HepG2 (cell line): ENCODE measurements at regions not wholly inside any gene's neighbourhood (a gene's known extent, or its start where the extent isn't known, plus 50 kb on each side); places are given as distances from the start of the nearest gene placed in this dataset.

Experiments
- ATAC-seq: fragments of 200-7000 bp; cut with Tn5 transposase; 3 replicates; pipeline ENCODE4 v1.9.1; 2020; ENCODE audit warnings: mild to moderate bottlenecking, moderate library complexity
- BruUV-seq: library from RNA; stranded (reverse); fragments of 400-500 nt; replicated peaks from 2 replicates; lab custom pipeline; 2021; lab: Mats Ljungman, UMichigan
- CTCF ChIA-PET: fragments of 300-600 bp; formaldehyde crosslinking; extraction: SDS; loops from one replicate; lab custom pipeline; 2021; ENCODE audit warnings: low total read pairs, inconsistent platforms, low intra/inter-chr PET ratio; lab: Yijun Ruan, JAX
- POLR2A ChIA-PET: fragments of 350-600 bp; sonication (Branson Sonifier 250); formaldehyde crosslinking; loops from one replicate; lab custom pipeline; 2020; ENCODE audit warnings: antibody characterized with exemption, inconsistent platforms; lab: Yijun Ruan, JAX
- DNase-seq: peaks from one replicate; pipeline ENCODE4 v3.0.0-alpha.2; 2015; ENCODE audit warnings: low spot score
- FAIRE-seq: peaks from 3 replicates; lab custom pipeline; 2011; peaks lifted over from hg19 to GRCh38; lab: Jason Lieb, UNC
- H2AFZ ChIP-seq: one replicate; pipeline ENCODE4 v1.6.1; 2011; ENCODE audit warnings: low read length, inconsistent platforms
- H3K27ac ChIP-seq: fragments of 300-600 bp; 3 replicates; pipeline ENCODE4 v1.8.0; 2011; ENCODE audit warnings: mixed run types, mild to moderate bottlenecking, mixed read lengths, low read length, inconsistent platforms; ENCODE audit not compliant: insufficient read depth; ENCODE audit errors: extremely low read length
- H3K27me3 ChIP-seq, 2 experiments: fragments of 200-600 bp in 1 of 2; 2 replicates in 1 of 2; 3 replicates in 1 of 2; pipeline versions ENCODE4 v1.6.0 to v1.8.0; 2011; ENCODE audit warnings: low read length in 2 of 2, mild to moderate bottlenecking in 2 of 2, moderate library complexity in 2 of 2, inconsistent platforms in 1 of 2; ENCODE audit not compliant: insufficient read depth in 2 of 2, control insufficient read depth in 1 of 2
- H3K36me3 ChIP-seq, 2 experiments: fragments of 200-600 bp in 1 of 2; replicated peaks in 1 of 2; 2 replicates in 1 of 2; 3 replicates in 1 of 2; pipeline versions ENCODE4 v1.5.1 to v1.8.0; 2011; ENCODE audit warnings: low read length in 2 of 2, inconsistent platforms in 1 of 2; ENCODE audit not compliant: insufficient read depth in 2 of 2, control insufficient read depth in 1 of 2
- H3K4me1 ChIP-seq: 2 replicates; pipeline ENCODE4 v1.5.1; 2012; ENCODE audit warnings: low read length, inconsistent platforms; ENCODE audit not compliant: insufficient read depth
- H3K4me2 ChIP-seq: 2 replicates; pipeline ENCODE4 v1.6.0; 2011; ENCODE audit warnings: low read depth, low read length, inconsistent platforms
- H3K4me3 ChIP-seq, 3 experiments: fragments of 200-600 bp in 1 of 3; sonication (generic), shearing (Covaris generic) in 1 of 3; replicated peaks in 1 of 3; 2 replicates each; pipeline ENCODE4 v1.5.1; 2011 to 2016; ENCODE audit warnings: low read length in 3 of 3, inconsistent platforms in 2 of 3, low read depth in 2 of 3, mild to moderate bottlenecking in 2 of 3, control low read depth in 1 of 3, mixed read lengths in 1 of 3; ENCODE audit not compliant: insufficient read depth in 1 of 3
- H3K79me2 ChIP-seq: one replicate; pipeline ENCODE4 v1.6.1; 2011; ENCODE audit warnings: low read length, inconsistent platforms; ENCODE audit not compliant: insufficient read depth
- H3K9ac ChIP-seq: 2 replicates; pipeline ENCODE4 v1.6.0; 2011; ENCODE audit warnings: mild to moderate bottlenecking, low read depth, low read length, inconsistent platforms; ENCODE audit not compliant: insufficient read depth
- H3K9me3 ChIP-seq: 2 replicates; pipeline ENCODE4 v1.5.1; 2012; ENCODE audit warnings: mild to moderate bottlenecking, low read length
- H4K20me1 ChIP-seq: 2 replicates; pipeline ENCODE4 v1.6.0; 2011; ENCODE audit warnings: inconsistent platforms, mild to moderate bottlenecking, low read length, moderate library complexity; ENCODE audit not compliant: insufficient read depth
- ERF ChIP-seq: IDR thresholded peaks from 2 replicates; pipeline ENCODE4 v1.6.1; 2018; ENCODE audit warnings: missing biosample characterization, missing genetic modification reagents
- FOXP4 ChIP-seq: sonication (generic); formaldehyde crosslinking; IDR thresholded peaks from 2 replicates; pipeline ENCODE4 v1.4.0; 2020; ENCODE audit warnings: missing genetic modification reagents
- ZC3H13 ChIP-seq: sonication (generic); formaldehyde crosslinking; IDR thresholded peaks from 2 replicates; pipeline ENCODE4 v1.8.1; 2023; ENCODE audit warnings: mild to moderate bottlenecking, missing genetic modification reagents, moderate library complexity
- ZNF609 ChIP-seq: sonication (generic); formaldehyde crosslinking; IDR thresholded peaks from 2 replicates; pipeline ENCODE4 v1.4.0; 2020; ENCODE audit warnings: mild to moderate bottlenecking, missing genetic modification reagents, borderline replicate concordance
- in situ Hi-C: cut with HindIII; loops from 2 replicates; pipeline ENCODE4 v1.10.0; 2017; ENCODE audit warnings: low pct_unique_long_range_greater_than_20kb; ENCODE audit not compliant: extremely low pct_ligation_motif_present
- intact Hi-C: fragments of 100-400 bp; cut with micrococcal nuclease; formaldehyde crosslinking; loops from one replicate; pipeline ENCODE4 v1.10.0; 2022; ENCODE audit not compliant: unreplicated experiment

- TF ChIP-seq FOXP4 (CRISPR knock-in tag): no peak
- TF ChIP-seq ZC3H13 (CRISPR knock-in tag): no peak
- no peak for TF ChIP-seq ERF (CRISPR knock-in tag)
Observed at GRCh38 chr4:175875993-175876771, 64.1 kb upstream of the GPM6A start (continued).

GRCh38 chr4:175882891-175883290 is 70.8 kb upstream of the GPM6A start:
- no peak for FAIRE-seq
- H2AFZ ChIP-seq: no peak overlapping the region
- no peaks in the 10 kb centered on the region for H3K27me3 ChIP-seq
- no peak for DNase-seq
- H3K4me3 ChIP-seq: no peak overlapping the region
- ChIA-PET CTCF (no interaction called here), POLR2A (no interaction called here)
- no peaks in the 10 kb centered on the region for H3K79me2 ChIP-seq
- no peak overlapping the region for H3K9ac ChIP-seq
- intact Hi-C loops: no loop called here
- no peak overlapping the region for H3K27ac ChIP-seq
- no TSS peak for BruUV-seq
- no peak for TF ChIP-seq ZNF609 (CRISPR knock-in tag)
- no peaks in the 10 kb centered on the region for H4K20me1 ChIP-seq
- no peak for ATAC-seq
- no peak overlapping the region for H3K4me2 ChIP-seq
- H3K4me1 ChIP-seq: no peaks in the 10 kb centered on the region
- H3K36me3 ChIP-seq: no peaks in the 10 kb centered on the region
- in situ Hi-C loops: no loop called here
- no peaks in the 10 kb centered on the region for H3K9me3 ChIP-seq
